H1 (cell line): ENCODE measurements at regions not wholly inside any gene's neighbourhood (a gene's known extent, or its start where the extent isn't known, plus 50 kb on each side); places are given as distances from the start of the nearest gene placed in this dataset.

Experiments
- CTCF ChIA-PET: fragments of 300-600 bp; sonication (Branson Sonifier 250); formaldehyde crosslinking; loops from one replicate; lab custom pipeline; 2021; ENCODE audit not compliant: partially characterized antibody; lab: Charles Lee
- POLR2A ChIA-PET: fragments of 300-600 bp; sonication (Branson Sonifier 250); formaldehyde crosslinking; loops from one replicate; lab custom pipeline; 2021; ENCODE audit warnings: inconsistent platforms; ENCODE audit not compliant: partially characterized antibody; lab: Charles Lee
- DNase-seq, 2 experiments: peaks; one replicate each; pipeline versions ENCODE4 v3.0.0 to v3.0.0-alpha.2; 2010 to 2022; ENCODE audit warnings: low spot score in 2 of 2, low read depth in 1 of 2, mixed read lengths in 1 of 2
- FAIRE-seq: peaks from 2 replicates; lab custom pipeline; 2011; peaks lifted over from hg19 to GRCh38; lab: Jason Lieb, UNC
- H2AFZ ChIP-seq: 2 replicates; pipeline ENCODE4 v1.8.1; 2012; ENCODE audit warnings: low read length, inconsistent platforms
- H2AK5ac ChIP-seq: 2 replicates; pipeline ENCODE4 v1.6.1; 2013; ENCODE audit warnings: low read depth, low read length
- H2BK120ac ChIP-seq: replicated peaks from 2 replicates; pipeline ENCODE3; 2013; ENCODE audit warnings: low read depth, low read length, inconsistent platforms
- H2BK12ac ChIP-seq: 2 replicates; pipeline ENCODE4 v1.6.1; 2013; ENCODE audit warnings: low read depth, low read length
- H2BK15ac ChIP-seq: 2 replicates; pipeline ENCODE4 v1.6.1; 2013; ENCODE audit warnings: low read length
- H2BK20ac ChIP-seq: 2 replicates; pipeline ENCODE4 v1.6.1; 2013; ENCODE audit warnings: low read length
- H2BK5ac ChIP-seq: 2 replicates; pipeline ENCODE4 v1.6.1; 2013; ENCODE audit warnings: low read depth, low read length
- H3K14ac ChIP-seq: 2 replicates; pipeline ENCODE4 v1.6.1; 2013; ENCODE audit warnings: inconsistent platforms; ENCODE audit not compliant: insufficient read length
- H3K18ac ChIP-seq: 2 replicates; pipeline ENCODE4 v1.6.1; 2013; ENCODE audit warnings: low read length; ENCODE audit errors: extremely low read depth
- H3K23ac ChIP-seq: 2 replicates; pipeline ENCODE4 v1.6.1; 2013; ENCODE audit warnings: inconsistent platforms; ENCODE audit not compliant: insufficient read length
- H3K23me2 ChIP-seq: 2 replicates; pipeline ENCODE4 v1.6.1; 2013; ENCODE audit warnings: low read depth, low read length
- H3K27ac ChIP-seq: 2 replicates; pipeline ENCODE4 v1.6.1; 2011; ENCODE audit warnings: low read depth, low read length, inconsistent platforms
- H3K27me3 ChIP-seq, 4 experiments: replicated peaks in 1 of 4; 1 replicate in 1 of 4; 2 replicates in 3 of 4; pipeline versions ENCODE4 v1.6.1 to v1.8.1; 2011 to 2013; ENCODE audit warnings: low read length in 3 of 4, mild to moderate bottlenecking in 3 of 4, inconsistent platforms in 2 of 4, mixed read lengths in 2 of 4, moderate library complexity in 1 of 4; ENCODE audit not compliant: control insufficient read depth in 3 of 4, insufficient read depth in 3 of 4; ENCODE audit errors: extremely low read depth in 1 of 4
- H3K36me3 ChIP-seq, 4 experiments: 2 replicates each; pipeline versions ENCODE4 v1.6.1 to v1.8.1; 2011 to 2013; ENCODE audit warnings: mild to moderate bottlenecking in 4 of 4, low read length in 3 of 4, moderate library complexity in 2 of 4, control low read depth in 1 of 4, inconsistent platforms in 1 of 4; ENCODE audit not compliant: insufficient read depth in 4 of 4, control insufficient read depth in 2 of 4
- H3K4ac ChIP-seq: replicated peaks from 2 replicates; pipeline ENCODE3; 2013; ENCODE audit warnings: low read length, low read depth, mixed read lengths, inconsistent platforms; ENCODE audit not compliant: insufficient read length
- H3K4me1 ChIP-seq, 4 experiments: replicated peaks in 1 of 4; 1 replicate in 1 of 4; 2 replicates in 3 of 4; pipeline versions ENCODE4 v1.6.1 to v1.8.1; 2011 to 2013; ENCODE audit warnings: low read length in 3 of 4, inconsistent platforms in 2 of 4, mixed read lengths in 1 of 4; ENCODE audit not compliant: insufficient read depth in 4 of 4, control insufficient read depth in 3 of 4
- H3K4me2 ChIP-seq, 2 experiments: 2 replicates each; pipeline versions ENCODE4 v1.6.1 to v1.8.1; 2011 to 2013; ENCODE audit warnings: low read depth in 2 of 2, low read length in 2 of 2, control low read depth in 1 of 2, inconsistent platforms in 1 of 2, mild to moderate bottlenecking in 1 of 2; ENCODE audit not compliant: insufficient read depth in 1 of 2
- H3K4me3 ChIP-seq, 4 experiments: fragments of 200-600, 300-600 bp in 1 of 4; sonication (generic), shearing (Covaris generic), sonication (Bioruptor Twin) in 1 of 4; 2 replicates each; pipeline versions ENCODE4 v1.5.1 to v1.8.1; 2011 to 2016; ENCODE audit warnings: low read length in 4 of 4, low read depth in 3 of 4, control low read depth in 2 of 4, inconsistent platforms in 2 of 4, mild to moderate bottlenecking in 2 of 4, mixed read lengths in 1 of 4, moderate library complexity in 1 of 4; ENCODE audit not compliant: insufficient read depth in 2 of 4; ENCODE audit errors: extremely low read depth in 1 of 4
- H3K56ac ChIP-seq: replicated peaks from 2 replicates; pipeline ENCODE3; 2013; ENCODE audit warnings: low read depth, mild to moderate bottlenecking, mixed read lengths, low read length, inconsistent platforms; ENCODE audit not compliant: insufficient read length
- H3K79me1 ChIP-seq: 2 replicates; pipeline ENCODE4 v1.6.1; 2013; ENCODE audit warnings: low read depth, low read length, control low read depth
- H3K79me2 ChIP-seq, 2 experiments: 2 replicates each; pipeline versions ENCODE4 v1.6.1 to v1.8.1; 2012 to 2013; ENCODE audit warnings: low read length in 2 of 2, mild to moderate bottlenecking in 2 of 2, inconsistent platforms in 1 of 2; ENCODE audit not compliant: insufficient read depth in 2 of 2, control insufficient read depth in 1 of 2
- H3K9ac ChIP-seq, 4 experiments: replicated peaks in 1 of 4; 1 replicate in 1 of 4; 2 replicates in 3 of 4; pipeline versions ENCODE4 v1.6.1 to v1.8.1; 2011 to 2013; ENCODE audit warnings: low read depth in 3 of 4, low read length in 3 of 4, control low read depth in 2 of 4, mild to moderate bottlenecking in 2 of 4, moderate library complexity in 2 of 4, inconsistent platforms in 1 of 4; ENCODE audit errors: extremely low read depth in 1 of 4
- H3K9me3 ChIP-seq, 2 experiments: 2 replicates each; pipeline versions ENCODE4 v1.6.1 to v1.8.1; 2012 to 2013; ENCODE audit warnings: mild to moderate bottlenecking in 2 of 2, moderate library complexity in 2 of 2, control low read depth in 1 of 2, inconsistent platforms in 1 of 2, low read depth in 1 of 2, low read length in 1 of 2, mixed read lengths in 1 of 2; ENCODE audit not compliant: insufficient read depth in 2 of 2
- H4K20me1 ChIP-seq, 2 experiments: replicated peaks in 1 of 2; 2 replicates each; pipeline versions ENCODE3 to v1.8.1; 2011 to 2013; ENCODE audit warnings: inconsistent platforms in 2 of 2, low read length in 2 of 2, mild to moderate bottlenecking in 1 of 2; ENCODE audit not compliant: insufficient read depth in 2 of 2, control insufficient read depth in 1 of 2
- H4K5ac ChIP-seq: 2 replicates; pipeline ENCODE4 v1.6.1; 2013; ENCODE audit warnings: low read length, low read depth, mixed read lengths, inconsistent platforms; ENCODE audit not compliant: insufficient read length
- H4K8ac ChIP-seq: 2 replicates; pipeline ENCODE4 v1.8.0; 2013; ENCODE audit warnings: mild to moderate bottlenecking, moderate library complexity, low read length, inconsistent platforms; ENCODE audit not compliant: insufficient read depth; ENCODE audit errors: extremely low read depth
- H4K91ac ChIP-seq: replicated peaks from 2 replicates; pipeline ENCODE3; 2013; ENCODE audit warnings: low read length, mixed read lengths, inconsistent platforms; ENCODE audit not compliant: insufficient read length
- PHF8 ChIP-seq: fragments of 200-600 bp; sonication (generic); conservative IDR thresholded peaks from 2 replicates; pipeline ENCODE4 v1.7.1; 2012; ENCODE audit warnings: low read depth, mild to moderate bottlenecking, inconsistent platforms, low read length, moderate library complexity
- POLR2A ChIP-seq, 2 experiments: IDR thresholded peaks; 1 replicate in 1 of 2; 2 replicates in 1 of 2; pipeline ENCODE4 v1.6.1; 2011; ENCODE audit warnings: low read depth in 2 of 2, low read length in 2 of 2, mild to moderate bottlenecking in 2 of 2; ENCODE audit errors: control extremely low read depth in 1 of 2
- SP2 ChIP-seq: IDR thresholded peaks from 2 replicates; pipeline ENCODE4 v1.6.1; 2012; ENCODE audit warnings: mild to moderate bottlenecking, low read length, inconsistent platforms
- USF2 ChIP-seq: IDR thresholded peaks from 2 replicates; pipeline ENCODE4 v1.6.1; 2011; ENCODE audit warnings: low read length, improper control_type of control experiment
- ZNF274 ChIP-seq: IDR thresholded peaks from 2 replicates; pipeline ENCODE4 v1.7.0; 2012; ENCODE audit warnings: low read length, borderline replicate concordance; ENCODE audit errors: extremely low read depth
- WGBS, 2 experiments: shearing (Covaris generic) in 1 of 2; methylation state at CpG; one replicate each; pipeline versions ENCODE4 v1.1.6 to v1.1.7; 2013 to 2015; ENCODE audit warnings: low lambda C conversion rate in 2 of 2, mixed read lengths in 2 of 2, inconsistent platforms in 1 of 2, low coverage in 1 of 2, missing lambda C conversion rate in 1 of 2; ENCODE audit not compliant: insufficient replicate concordance in 2 of 2, insufficient coverage in 1 of 2, insufficient read length in 1 of 2; ENCODE audit errors: extremely low coverage in 1 of 2, missing lambda C conversion rate in 1 of 2; 5-methylcytosine and 5-hydroxymethylcytosine counted together

GRCh38 chr3:4228295-4228694, 74.9 kb upstream of the SETMAR start:
- no peak overlapping the region for H3K4me3 ChIP-seq
- H3K56ac ChIP-seq, result no peak overlapping the region
- no peaks in the 10 kb centered on the region for H3K36me3 ChIP-seq
- no peak for DNase-seq
- no peaks in the 10 kb centered on the region for H3K79me2 ChIP-seq
- no peaks in the 10 kb centered on the region for H3K9me3 ChIP-seq
- no peak overlapping the region for H2BK120ac ChIP-seq
- H2BK20ac ChIP-seq, result no peak overlapping the region
- H2BK12ac ChIP-seq, result no peak overlapping the region
- H4K91ac ChIP-seq, result no peak overlapping the region
- H3K79me1 ChIP-seq, result no peaks in the 10 kb centered on the region
- no peak overlapping the region for H4K8ac ChIP-seq
- H3K4me1 ChIP-seq, result peaks cover 0 to 3% (median under 1%) of the 10 kb centered on the region in 4 experiments; a peak in 4 of 7 replicates
- H2AK5ac ChIP-seq, result no peak overlapping the region
- 81% methylated on average over 2 of the region's 2 CpGs; no CpG with 5 or more reads in 1 of the 2 experiments for WGBS, 2 experiments
- no peak overlapping the region for H3K14ac ChIP-seq
- H3K4ac ChIP-seq, result no peak overlapping the region
- peaks cover 1 to 7% (median 5%) of the 10 kb centered on the region in 4 experiments; a peak in 5 of 7 replicates for H3K27me3 ChIP-seq
- H4K5ac ChIP-seq, result no peak overlapping the region
- no peak overlapping the region for H3K9ac ChIP-seq
- FAIRE-seq, result no peak
- no peak overlapping the region for H2BK15ac ChIP-seq
- no peak overlapping the region for H3K27ac ChIP-seq
- H3K23me2 ChIP-seq, result no peaks in the 10 kb centered on the region
- no peak overlapping the region for H3K4me2 ChIP-seq
- no peaks in the 10 kb centered on the region for H4K20me1 ChIP-seq
- no peak overlapping the region for H2BK5ac ChIP-seq
- no peak overlapping the region for H3K18ac ChIP-seq
- ChIA-PET POLR2A (no interaction called here), CTCF (no interaction called here)
- no peak for TF ChIP-seq ZNF274
- no peak for TF ChIP-seq PHF8
- TF ChIP-seq USF2, result no peak
- TF ChIP-seq SP2, result no peak
- TF ChIP-seq POLR2A (IDR thresholded peaks at IDR 0.05; ENCODE audit: control extremely low read depth in 1 of 2, low read depth in 2 of 2, low read length in 2 of 2), result no peak
- no peak overlapping the region for H2AFZ ChIP-seq
- H3K23ac ChIP-seq, result no peak overlapping the region
